WERI-Rb-1 (cell line): ENCODE measurements at regions not wholly inside any gene's neighbourhood (a gene's known extent, or its start where the extent isn't known, plus 50 kb on each side); places are given as distances from the start of the nearest gene placed in this dataset.

Experiments
- DNase-seq: peaks from one replicate; pipeline ENCODE4 v3.0.0-alpha.2; 2020
- H3K27ac ChIP-seq: fragments of 250-450 bp; sonication (Bioruptor Pico); 2 replicates; pipeline ENCODE4 v1.5.1; 2020; ENCODE audit warnings: mild to moderate bottlenecking, moderate library complexity
- H3K27me3 ChIP-seq: fragments of 250-450 bp; sonication (Bioruptor Pico); 2 replicates; pipeline ENCODE4 v1.5.1; 2021; ENCODE audit warnings: mild to moderate bottlenecking, low read depth, moderate library complexity; ENCODE audit not compliant: insufficient read depth, severe bottlenecking
- H3K36me3 ChIP-seq: fragments of 250-450 bp; sonication (Bioruptor Pico); 2 replicates; pipeline ENCODE4 v1.5.1; 2020; ENCODE audit warnings: mild to moderate bottlenecking, moderate library complexity
- H3K4me3 ChIP-seq: 2 replicates; pipeline ENCODE4 v1.5.1; 2011; ENCODE audit warnings: low read depth, mild to moderate bottlenecking, control low read depth, low read length
- H3K9me3 ChIP-seq: fragments of 250-450 bp; sonication (Bioruptor Pico); 2 replicates; pipeline ENCODE4 v1.5.1; 2021; ENCODE audit warnings: mild to moderate bottlenecking, moderate library complexity; ENCODE audit not compliant: severe bottlenecking
- TF ChIP-seq, protein P1 (sequence below): IDR thresholded peaks from 2 replicates; pipeline ENCODE4 v1.5.1; 2011; ENCODE audit warnings: low read depth, mild to moderate bottlenecking, control low read depth, inconsistent platforms, low read length

DNA sequence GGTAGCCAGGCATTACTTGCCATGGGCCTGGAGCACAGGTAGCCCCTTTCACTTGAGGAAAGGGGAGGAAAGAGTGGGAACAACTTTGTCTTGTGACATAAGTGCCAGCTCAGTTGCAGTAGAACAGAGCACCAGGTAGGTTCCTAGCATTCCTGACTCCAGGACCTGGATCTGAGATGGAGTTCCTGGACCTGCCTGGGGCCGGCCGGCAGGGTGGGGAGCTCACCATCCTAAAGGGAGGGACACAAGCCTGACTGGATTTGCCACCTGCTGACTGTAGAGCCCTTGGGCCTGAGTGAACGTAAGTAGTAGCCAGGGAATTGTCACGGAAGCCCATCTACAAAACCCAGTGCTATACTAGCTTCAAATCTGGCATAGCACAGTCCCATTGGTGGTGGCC lies 653.3 kb upstream of the CDH6 start:
- no peaks in the 10 kb centered on the region for H3K27me3 ChIP-seq
- H3K4me3 ChIP-seq, result no peak overlapping the region
- H3K9me3 ChIP-seq, result no peaks in the 10 kb centered on the region
- no peak for DNase-seq
- TF ChIP-seq, protein P1, sequence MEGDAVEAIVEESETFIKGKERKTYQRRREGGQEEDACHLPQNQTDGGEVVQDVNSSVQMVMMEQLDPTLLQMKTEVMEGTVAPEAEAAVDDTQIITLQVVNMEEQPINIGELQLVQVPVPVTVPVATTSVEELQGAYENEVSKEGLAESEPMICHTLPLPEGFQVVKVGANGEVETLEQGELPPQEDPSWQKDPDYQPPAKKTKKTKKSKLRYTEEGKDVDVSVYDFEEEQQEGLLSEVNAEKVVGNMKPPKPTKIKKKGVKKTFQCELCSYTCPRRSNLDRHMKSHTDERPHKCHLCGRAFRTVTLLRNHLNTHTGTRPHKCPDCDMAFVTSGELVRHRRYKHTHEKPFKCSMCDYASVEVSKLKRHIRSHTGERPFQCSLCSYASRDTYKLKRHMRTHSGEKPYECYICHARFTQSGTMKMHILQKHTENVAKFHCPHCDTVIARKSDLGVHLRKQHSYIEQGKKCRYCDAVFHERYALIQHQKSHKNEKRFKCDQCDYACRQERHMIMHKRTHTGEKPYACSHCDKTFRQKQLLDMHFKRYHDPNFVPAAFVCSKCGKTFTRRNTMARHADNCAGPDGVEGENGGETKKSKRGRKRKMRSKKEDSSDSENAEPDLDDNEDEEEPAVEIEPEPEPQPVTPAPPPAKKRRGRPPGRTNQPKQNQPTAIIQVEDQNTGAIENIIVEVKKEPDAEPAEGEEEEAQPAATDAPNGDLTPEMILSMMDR, result no peak
- no peak overlapping the region for H3K27ac ChIP-seq
- H3K36me3 ChIP-seq, result no peaks in the 10 kb centered on the region

DNA sequence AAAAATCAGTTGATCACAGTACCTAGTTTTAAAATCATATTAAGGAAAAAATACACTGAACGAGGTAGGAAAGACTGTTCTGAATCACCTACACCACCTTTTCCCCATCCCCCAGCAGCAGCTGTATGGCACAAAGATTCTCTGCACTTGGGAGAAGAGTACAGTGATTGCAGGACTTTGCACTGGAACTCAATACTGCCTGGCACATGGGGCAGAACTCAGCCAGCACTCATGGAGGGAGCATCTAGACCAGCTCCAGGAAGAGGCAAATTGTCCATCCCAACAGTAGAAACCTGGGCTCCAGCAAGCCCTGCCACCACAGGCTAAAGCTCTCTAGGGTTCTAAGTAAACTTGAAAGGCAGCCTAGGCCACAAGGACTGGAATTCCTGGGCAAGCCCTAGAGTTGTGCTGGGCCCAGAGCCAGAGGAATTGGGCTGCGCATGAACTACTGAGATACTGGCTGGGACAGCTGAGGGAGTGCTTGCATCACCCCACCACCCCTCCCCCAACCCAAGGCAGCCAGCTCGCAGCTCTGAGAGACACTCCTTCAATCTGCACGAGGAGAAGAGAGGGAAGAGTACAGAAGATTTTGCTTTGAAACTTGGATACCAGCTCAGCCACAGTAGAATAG lies 654.4 kb upstream of the CDH6 start:
- H3K27ac ChIP-seq, result no peak overlapping the region
- H3K4me3 ChIP-seq, result no peak overlapping the region
- TF ChIP-seq, protein P1, result no peak
- no peaks in the 10 kb centered on the region for H3K9me3 ChIP-seq
- DNase-seq, result no peak
- H3K36me3 ChIP-seq, result no peaks in the 10 kb centered on the region
- H3K27me3 ChIP-seq, result no peaks in the 10 kb centered on the region

DNA sequence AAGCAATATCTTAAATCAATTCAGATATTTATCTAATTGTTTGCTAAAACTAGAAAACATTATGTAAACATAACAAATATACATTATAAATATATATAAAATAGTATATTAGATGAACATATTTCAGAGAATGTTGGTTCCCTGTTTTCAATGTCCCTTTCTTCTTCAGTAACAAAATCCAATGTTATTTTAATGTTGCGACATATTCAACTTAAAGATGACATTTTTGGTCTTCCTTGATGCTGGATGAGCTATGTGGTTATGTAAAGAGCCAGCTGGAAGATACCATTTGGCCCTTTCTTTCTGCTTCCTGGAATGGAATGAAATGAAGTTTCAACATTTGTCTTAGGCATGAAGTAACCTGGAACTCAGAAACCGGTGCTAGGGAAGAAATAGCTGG lies 668.1 kb upstream of the CDH6 start:
- H3K27ac ChIP-seq, result no peak overlapping the region
- no peak for DNase-seq
- no peaks in the 10 kb centered on the region for H3K9me3 ChIP-seq
- H3K36me3 ChIP-seq, result no peaks in the 10 kb centered on the region
- no peaks in the 10 kb centered on the region for H3K27me3 ChIP-seq
- no peak overlapping the region for H3K4me3 ChIP-seq
- TF ChIP-seq, protein P1, result no peak

DNA sequence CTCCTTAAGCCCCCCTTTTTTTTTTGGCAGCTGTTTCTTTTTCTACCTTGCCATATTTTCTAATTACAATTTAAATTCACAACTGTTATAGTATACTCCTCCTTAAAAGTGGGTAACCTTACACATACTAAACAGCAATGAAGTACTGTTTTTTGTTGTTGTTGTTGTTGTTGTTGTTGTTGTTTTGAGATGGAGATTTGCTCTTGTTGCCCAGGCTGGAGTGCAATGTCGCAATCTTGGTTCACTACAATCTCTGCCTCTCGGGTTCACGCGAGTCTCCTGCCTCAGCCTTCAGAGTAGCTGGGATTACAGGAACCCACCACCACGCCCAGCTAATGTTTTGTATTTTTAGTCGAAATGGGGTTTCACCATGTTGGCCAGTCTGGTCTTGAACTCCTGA lies 669.1 kb upstream of the CDH6 start:
- Histone ChIP-seq H3K4me3 (no peak overlapping the region), H3K27me3 (no peaks in the 10 kb centered on the region), H3K27ac (no peak overlapping the region), H3K36me3 (no peaks in the 10 kb centered on the region), H3K9me3 (no peaks in the 10 kb centered on the region)
- no peak for DNase-seq
- TF ChIP-seq, protein P1, result no peak

DNA sequence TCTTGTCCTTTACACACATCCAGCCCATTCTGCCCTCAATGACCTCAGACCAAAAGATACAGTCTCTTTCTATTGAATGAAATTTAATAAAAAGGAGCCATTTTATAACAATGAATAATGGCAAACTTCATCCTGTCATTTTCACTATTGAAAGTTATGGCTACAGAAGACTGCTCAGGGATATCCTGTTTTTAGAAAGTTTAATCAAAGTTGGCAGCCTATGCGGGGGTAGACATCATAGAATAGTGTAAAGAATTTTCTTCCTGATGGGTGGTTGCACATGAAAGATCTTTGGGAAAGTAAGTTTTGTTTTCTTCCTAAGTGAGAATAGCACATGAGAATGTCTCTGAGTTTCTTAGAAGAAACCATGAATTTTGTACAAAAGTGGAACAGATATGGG lies 670.4 kb upstream of the CDH6 start:
- no peaks in the 10 kb centered on the region for H3K36me3 ChIP-seq
- DNase-seq, result no peak
- no peaks in the 10 kb centered on the region for H3K9me3 ChIP-seq
- H3K27ac ChIP-seq, result no peak overlapping the region
- H3K27me3 ChIP-seq, result no peaks in the 10 kb centered on the region
- TF ChIP-seq, protein P1, result no peak
- H3K4me3 ChIP-seq, result no peak overlapping the region
